HepG2 (cell line): ENCODE measurements at regions not wholly inside any gene's neighbourhood (a gene's known extent, or its start where the extent isn't known, plus 50 kb on each side); places are given as distances from the start of the nearest gene placed in this dataset.

Experiments used
- ATAC-seq: fragments of 200-7000 bp; cut with Tn5 transposase; 3 replicates; pipeline ENCODE4 v1.9.1; 2020; ENCODE audit warnings: mild to moderate bottlenecking, moderate library complexity
- BruUV-seq: library from RNA; stranded (reverse); fragments of 400-500 nt; replicated peaks from 2 replicates; lab custom pipeline; 2021; lab: Mats Ljungman, UMichigan
- CTCF ChIA-PET: fragments of 300-600 bp; formaldehyde crosslinking; extraction: SDS; loops from one replicate; lab custom pipeline; 2021; ENCODE audit warnings: low total read pairs, inconsistent platforms, low intra/inter-chr PET ratio; lab: Yijun Ruan, JAX
- POLR2A ChIA-PET: fragments of 350-600 bp; sonication (Branson Sonifier 250); formaldehyde crosslinking; loops from one replicate; lab custom pipeline; 2020; ENCODE audit warnings: antibody characterized with exemption, inconsistent platforms; lab: Yijun Ruan, JAX
- DNase-seq: peaks from one replicate; pipeline ENCODE4 v3.0.0-alpha.2; 2015; ENCODE audit warnings: low spot score
- FAIRE-seq: peaks from 3 replicates; lab custom pipeline; 2011; peaks lifted over from hg19 to GRCh38; lab: Jason Lieb, UNC
- H2AFZ ChIP-seq: one replicate; pipeline ENCODE4 v1.6.1; 2011; ENCODE audit warnings: low read length, inconsistent platforms
- H3K27ac ChIP-seq: fragments of 300-600 bp; 3 replicates; pipeline ENCODE4 v1.8.0; 2011; ENCODE audit warnings: mixed run types, mild to moderate bottlenecking, mixed read lengths, low read length, inconsistent platforms; ENCODE audit not compliant: insufficient read depth; ENCODE audit errors: extremely low read length
- H3K27me3 ChIP-seq, 2 experiments: fragments of 200-600 bp in 1 of 2; 2 replicates in 1 of 2; 3 replicates in 1 of 2; pipeline versions ENCODE4 v1.6.0 to v1.8.0; 2011; ENCODE audit warnings: low read length in 2 of 2, mild to moderate bottlenecking in 2 of 2, moderate library complexity in 2 of 2, inconsistent platforms in 1 of 2; ENCODE audit not compliant: insufficient read depth in 2 of 2, control insufficient read depth in 1 of 2
- H3K36me3 ChIP-seq, 2 experiments: fragments of 200-600 bp in 1 of 2; replicated peaks in 1 of 2; 2 replicates in 1 of 2; 3 replicates in 1 of 2; pipeline versions ENCODE4 v1.5.1 to v1.8.0; 2011; ENCODE audit warnings: low read length in 2 of 2, inconsistent platforms in 1 of 2; ENCODE audit not compliant: insufficient read depth in 2 of 2, control insufficient read depth in 1 of 2
- H3K4me1 ChIP-seq: 2 replicates; pipeline ENCODE4 v1.5.1; 2012; ENCODE audit warnings: low read length, inconsistent platforms; ENCODE audit not compliant: insufficient read depth
- H3K4me2 ChIP-seq: 2 replicates; pipeline ENCODE4 v1.6.0; 2011; ENCODE audit warnings: low read depth, low read length, inconsistent platforms
- H3K4me3 ChIP-seq, 3 experiments: fragments of 200-600 bp in 1 of 3; sonication (generic), shearing (Covaris generic) in 1 of 3; replicated peaks in 1 of 3; 2 replicates each; pipeline ENCODE4 v1.5.1; 2011 to 2016; ENCODE audit warnings: low read length in 3 of 3, inconsistent platforms in 2 of 3, low read depth in 2 of 3, mild to moderate bottlenecking in 2 of 3, control low read depth in 1 of 3, mixed read lengths in 1 of 3; ENCODE audit not compliant: insufficient read depth in 1 of 3
- H3K79me2 ChIP-seq: one replicate; pipeline ENCODE4 v1.6.1; 2011; ENCODE audit warnings: low read length, inconsistent platforms; ENCODE audit not compliant: insufficient read depth
- H3K9ac ChIP-seq: 2 replicates; pipeline ENCODE4 v1.6.0; 2011; ENCODE audit warnings: mild to moderate bottlenecking, low read depth, low read length, inconsistent platforms; ENCODE audit not compliant: insufficient read depth
- H3K9me3 ChIP-seq: 2 replicates; pipeline ENCODE4 v1.5.1; 2012; ENCODE audit warnings: mild to moderate bottlenecking, low read length
- H4K20me1 ChIP-seq: 2 replicates; pipeline ENCODE4 v1.6.0; 2011; ENCODE audit warnings: inconsistent platforms, mild to moderate bottlenecking, low read length, moderate library complexity; ENCODE audit not compliant: insufficient read depth
- CBX1 ChIP-seq: IDR thresholded peaks from one replicate; pipeline ENCODE4 v1.6.1; 2016; ENCODE audit warnings: antibody characterized with exemption, low read depth
- CEBPB ChIP-seq: IDR thresholded peaks from 2 replicates; pipeline ENCODE4 v1.6.1; 2011; ENCODE audit warnings: low read depth, low read length, improper control_type of control experiment, borderline replicate concordance
- DNMT3B ChIP-seq: conservative IDR thresholded peaks from 2 replicates; pipeline ENCODE4 v1.6.1; 2016; ENCODE audit warnings: missing biosample characterization, control low read depth
- KDM2A ChIP-seq: sonication (generic); formaldehyde crosslinking; IDR thresholded peaks from 2 replicates; pipeline ENCODE4 v1.4.0; 2020; ENCODE audit warnings: low read depth, missing genetic modification reagents, borderline replicate concordance
- LCORL ChIP-seq, 2 experiments: fragments of 450-650 bp in 1 of 2; sonication (generic) in 1 of 2; formaldehyde crosslinking in 1 of 2; IDR thresholded peaks; 2 replicates each; pipeline versions ENCODE4 v1.5.0 to v1.6.1; 2017 to 2020; ENCODE audit warnings: antibody characterized with exemption in 1 of 2, missing genetic modification reagents in 1 of 2
- PPARG ChIP-seq: conservative IDR thresholded peaks from 2 replicates; pipeline ENCODE4 v1.6.1; 2016; ENCODE audit warnings: missing biosample characterization, missing genetic modification reagents
- TGIF2 ChIP-seq: IDR thresholded peaks from 2 replicates; pipeline ENCODE4 v1.6.1; 2016; ENCODE audit warnings: control low read depth, missing compliant biosample characterization
- ZNF292 ChIP-seq: sonication (generic); formaldehyde crosslinking; IDR thresholded peaks from 2 replicates; pipeline ENCODE4 v1.8.1; 2022; ENCODE audit warnings: mild to moderate bottlenecking, low read depth, missing genetic modification reagents, borderline replicate concordance
- ZNF326 ChIP-seq: sonication (generic); formaldehyde crosslinking; IDR thresholded peaks from 2 replicates; pipeline ENCODE4 v1.4.0; 2020; ENCODE audit warnings: missing genetic modification reagents, borderline replicate concordance
- ZNF557 ChIP-seq: sonication (generic); formaldehyde crosslinking; IDR thresholded peaks from 2 replicates; pipeline ENCODE4 v1.4.0; 2020; ENCODE audit warnings: missing genetic modification reagents
- ZNF644 ChIP-seq: IDR thresholded peaks from 2 replicates; pipeline ENCODE4 v1.6.1; 2016; ENCODE audit warnings: low read depth
- WGBS: methylation state at CpG from one replicate; pipeline ENCODE4 v1.1.6; 2017; ENCODE audit warnings: low lambda C conversion rate; 5-methylcytosine and 5-hydroxymethylcytosine counted together
- in situ Hi-C: cut with HindIII; loops from 2 replicates; pipeline ENCODE4 v1.10.0; 2017; ENCODE audit warnings: low pct_unique_long_range_greater_than_20kb; ENCODE audit not compliant: extremely low pct_ligation_motif_present
- intact Hi-C: fragments of 100-400 bp; cut with micrococcal nuclease; formaldehyde crosslinking; loops from one replicate; pipeline ENCODE4 v1.10.0; 2022; ENCODE audit not compliant: unreplicated experiment
- TF ChIP-seq, protein P1 (sequence below): sonication (generic); formaldehyde crosslinking; IDR thresholded peaks from 2 replicates; pipeline ENCODE4 v1.8.1; 2023; ENCODE audit warnings: mild to moderate bottlenecking, moderate library complexity, missing genetic modification reagents
- TF ChIP-seq, protein P2 (sequence below): sonication (generic); formaldehyde crosslinking; IDR thresholded peaks from 2 replicates; pipeline ENCODE4 v1.9.0; 2021; ENCODE audit warnings: missing genetic modification reagents, borderline replicate concordance
- TF ChIP-seq, protein P3 (sequence below): sonication (generic); formaldehyde crosslinking; IDR thresholded peaks from 2 replicates; pipeline ENCODE4 v1.5.1; 2020; ENCODE audit warnings: mild to moderate bottlenecking, moderate library complexity, missing genetic modification reagents

DNA sequence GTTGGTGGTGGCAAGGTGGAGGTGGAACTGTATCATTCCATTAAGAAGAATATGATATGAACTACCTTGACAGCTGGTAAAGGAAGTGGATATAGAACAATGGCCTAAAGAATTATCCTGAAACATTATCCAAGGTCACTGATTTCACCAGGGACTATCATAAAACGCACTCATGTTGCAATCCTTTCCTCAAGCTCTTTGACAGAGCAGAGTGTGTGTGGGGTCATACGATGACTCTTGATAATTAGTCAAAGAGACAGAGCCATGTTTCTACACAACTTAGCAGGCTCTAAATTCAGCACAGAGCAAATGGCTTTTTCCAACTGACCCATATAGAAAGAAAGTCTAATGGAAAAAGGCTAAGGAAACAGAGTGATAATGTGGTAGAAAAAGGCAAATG, 126.4 kb upstream of the ANKFN1 start:
- in situ Hi-C loops (no loop called here), intact Hi-C loops (no loop called here)
- H3K4me3 ChIP-seq: no peak overlapping the region
- ChIA-PET CTCF (no interaction called here), POLR2A (no interaction called here)
- no TSS peak for BruUV-seq
- DNase-seq (peak; percentile 27), ATAC-seq (no peak; the same call in 2 of the 3 replicates), FAIRE-seq (no peak)
- H3K27ac ChIP-seq: no peak overlapping the region
- H4K20me1 ChIP-seq: no peaks in the 10 kb centered on the region
- H2AFZ ChIP-seq: no peak overlapping the region
- H3K4me2 ChIP-seq: no peak overlapping the region
- no peaks in the 10 kb centered on the region for H3K4me1 ChIP-seq
- H3K79me2 ChIP-seq: no peaks in the 10 kb centered on the region
- H3K9me3 ChIP-seq: no peaks in the 10 kb centered on the region
- no peak overlapping the region for H3K9ac ChIP-seq
- 7% methylated on average over 2 of the region's 2 CpGs for WGBS
- 0 out of 5 replicates have a peak, but pooled peaks cover 0 to 3% of the 10 kb centered on the region in 2 experiments for H3K27me3 ChIP-seq
- TF ChIP-seq ZNF557 (CRISPR knock-in tag) (no peak), CEBPB (peak; percentile 58; the same call in 1 of the 2 replicates)
- H3K36me3 ChIP-seq: no peaks in the 10 kb centered on the region

DNA sequence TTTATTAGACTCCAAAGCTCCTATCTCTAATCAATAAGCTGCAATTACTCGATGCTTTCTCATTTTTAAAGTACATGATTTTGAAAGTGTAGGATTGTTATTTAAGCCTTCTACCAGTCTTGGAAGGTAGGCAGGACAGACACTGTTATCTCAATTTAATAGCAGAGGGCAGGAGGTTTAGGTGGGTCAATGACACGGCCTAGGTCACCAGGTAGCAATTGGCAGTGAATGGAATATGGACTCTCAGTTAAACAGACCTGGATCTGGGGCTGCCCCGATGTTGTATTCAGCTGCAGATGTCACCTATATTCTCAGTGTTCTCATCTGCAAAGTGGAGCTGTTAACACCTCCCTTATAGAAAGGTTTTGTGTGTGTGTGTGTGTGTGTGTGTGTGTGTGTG, 124.4 kb upstream of the ANKFN1 start:
- Histone ChIP-seq H3K4me2 (no peak overlapping the region), H3K27me3 (0 out of 5 replicates have a peak, but pooled peaks cover 0 to 3% of the 10 kb centered on the region in 2 experiments), H3K79me2 (no peaks in the 10 kb centered on the region), H3K9ac (no peak overlapping the region), H3K4me3 (no peak overlapping the region), H3K4me1 (no peaks in the 10 kb centered on the region), H3K36me3 (no peaks in the 10 kb centered on the region), H2AFZ (no peak overlapping the region), H4K20me1 (no peaks in the 10 kb centered on the region), H3K9me3 (no peaks in the 10 kb centered on the region), H3K27ac (no peak overlapping the region)
- in situ Hi-C loops: no loop called here
- 3% methylated on average over 3 of the region's 3 CpGs for WGBS
- FAIRE-seq (no peak), DNase-seq (no peak), ATAC-seq (no peak)
- ChIA-PET CTCF (no interaction called here), POLR2A (no interaction called here)
- no TSS peak for BruUV-seq
- intact Hi-C loops: no loop called here
- no peak for TF ChIP-seq LCORL (IDR thresholded peaks at IDR 0.05)
- no peak for TF ChIP-seq LCORL (CRISPR knock-in tag; IDR thresholded peaks at IDR 0.05)
- TF ChIP-seq DNMT3B (CRISPR knock-in tag): no peak
- TF ChIP-seq, protein P1, sequence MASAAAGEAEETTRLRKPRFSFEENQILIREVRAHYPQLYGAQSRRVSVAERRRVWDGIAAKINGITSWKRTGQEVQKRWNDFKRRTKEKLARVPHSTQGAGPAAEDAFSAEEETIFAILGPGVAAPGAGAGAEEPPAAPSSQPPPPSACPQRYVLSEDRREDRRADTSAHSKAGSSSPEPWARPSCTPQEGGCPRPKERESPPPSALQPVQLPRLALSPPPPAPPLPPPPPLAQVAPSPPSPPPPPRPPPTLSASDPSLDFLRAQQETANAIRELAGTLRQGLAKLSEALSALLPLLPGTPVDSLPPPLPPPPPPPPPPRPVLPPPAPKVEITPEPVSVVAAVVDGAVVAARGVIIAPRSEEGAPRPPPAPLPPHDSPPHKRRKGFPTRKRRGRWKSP (CRISPR knock-in tag): no peak
- TF ChIP-seq ZNF326: no peak
- TF ChIP-seq ZNF644 (CRISPR knock-in tag): no peak
- TF ChIP-seq, protein P2, sequence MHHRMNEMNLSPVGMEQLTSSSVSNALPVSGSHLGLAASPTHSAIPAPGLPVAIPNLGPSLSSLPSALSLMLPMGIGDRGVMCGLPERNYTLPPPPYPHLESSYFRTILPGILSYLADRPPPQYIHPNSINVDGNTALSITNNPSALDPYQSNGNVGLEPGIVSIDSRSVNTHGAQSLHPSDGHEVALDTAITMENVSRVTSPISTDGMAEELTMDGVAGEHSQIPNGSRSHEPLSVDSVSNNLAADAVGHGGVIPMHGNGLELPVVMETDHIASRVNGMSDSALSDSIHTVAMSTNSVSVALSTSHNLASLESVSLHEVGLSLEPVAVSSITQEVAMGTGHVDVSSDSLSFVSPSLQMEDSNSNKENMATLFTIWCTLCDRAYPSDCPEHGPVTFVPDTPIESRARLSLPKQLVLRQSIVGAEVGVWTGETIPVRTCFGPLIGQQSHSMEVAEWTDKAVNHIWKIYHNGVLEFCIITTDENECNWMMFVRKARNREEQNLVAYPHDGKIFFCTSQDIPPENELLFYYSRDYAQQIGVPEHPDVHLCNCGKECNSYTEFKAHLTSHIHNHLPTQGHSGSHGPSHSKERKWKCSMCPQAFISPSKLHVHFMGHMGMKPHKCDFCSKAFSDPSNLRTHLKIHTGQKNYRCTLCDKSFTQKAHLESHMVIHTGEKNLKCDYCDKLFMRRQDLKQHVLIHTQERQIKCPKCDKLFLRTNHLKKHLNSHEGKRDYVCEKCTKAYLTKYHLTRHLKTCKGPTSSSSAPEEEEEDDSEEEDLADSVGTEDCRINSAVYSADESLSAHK (CRISPR knock-in tag): no peak
- no peak for TF ChIP-seq TGIF2 (CRISPR knock-in tag)
- no peak for TF ChIP-seq PPARG (CRISPR knock-in tag)
- TF ChIP-seq CBX1: no peak
- no peak for TF ChIP-seq CEBPB
- TF ChIP-seq ZNF292 (CRISPR knock-in tag): no peak
- no peak for TF ChIP-seq KDM2A
- TF ChIP-seq, protein P3, sequence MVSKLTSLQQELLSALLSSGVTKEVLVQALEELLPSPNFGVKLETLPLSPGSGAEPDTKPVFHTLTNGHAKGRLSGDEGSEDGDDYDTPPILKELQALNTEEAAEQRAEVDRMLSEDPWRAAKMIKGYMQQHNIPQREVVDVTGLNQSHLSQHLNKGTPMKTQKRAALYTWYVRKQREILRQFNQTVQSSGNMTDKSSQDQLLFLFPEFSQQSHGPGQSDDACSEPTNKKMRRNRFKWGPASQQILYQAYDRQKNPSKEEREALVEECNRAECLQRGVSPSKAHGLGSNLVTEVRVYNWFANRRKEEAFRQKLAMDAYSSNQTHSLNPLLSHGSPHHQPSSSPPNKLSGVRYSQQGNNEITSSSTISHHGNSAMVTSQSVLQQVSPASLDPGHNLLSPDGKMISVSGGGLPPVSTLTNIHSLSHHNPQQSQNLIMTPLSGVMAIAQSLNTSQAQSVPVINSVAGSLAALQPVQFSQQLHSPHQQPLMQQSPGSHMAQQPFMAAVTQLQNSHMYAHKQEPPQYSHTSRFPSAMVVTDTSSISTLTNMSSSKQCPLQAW (CRISPR knock-in tag): no peak
